Naive thymus-derived CD4-positive, alpha-beta T cell (primary cell): ENCODE measurements at regions not wholly inside any gene's neighbourhood (a gene's known extent, or its start where the extent isn't known, plus 50 kb on each side); places are given as distances from the start of the nearest gene placed in this dataset.

Experiments used
- ATAC-seq: fragments of 150-1000 bp; cut with Tn5 transposase; 2 replicates; pipeline ENCODE4 v1.10.0; 2021; ENCODE audit warnings: mild to moderate bottlenecking, moderate library complexity
- CTCF ChIA-PET: fragments of 350-600 bp; sonication (Branson Sonifier 250); formaldehyde crosslinking; loops from one replicate; lab custom pipeline; 2021; ENCODE audit warnings: antibody characterized with exemption; lab: Charles Lee
- POLR2A ChIA-PET: fragments of 350-600 bp; sonication (Branson Sonifier 250); formaldehyde crosslinking; loops from one replicate; lab custom pipeline; 2021; ENCODE audit warnings: antibody characterized with exemption, inconsistent platforms; lab: Charles Lee
- DNase-seq, 9 donors: peaks; one replicate each; pipeline versions ENCODE4 v3.0.0 to v3.0.0-alpha.2; 2020 to 2022; ENCODE audit warnings: mixed read lengths in 1 of 9
- H3K27ac ChIP-seq: one replicate; pipeline ENCODE4 v1.7.0; 2013; ENCODE audit warnings: mild to moderate bottlenecking, low read depth, low read length, moderate library complexity
- H3K27me3 ChIP-seq, 2 donors: one replicate each; pipeline ENCODE4 v1.7.0; 2013; ENCODE audit warnings: low read length in 2 of 2, mild to moderate bottlenecking in 2 of 2, moderate library complexity in 2 of 2; ENCODE audit not compliant: control insufficient read depth in 2 of 2, insufficient read depth in 2 of 2
- H3K36me3 ChIP-seq, 3 experiments: 1 replicate in 2 of 3; 2 replicates in 1 of 3; pipeline ENCODE4 v1.7.0; 2013; ENCODE audit warnings: low read length in 3 of 3, mild to moderate bottlenecking in 3 of 3, moderate library complexity in 1 of 3; ENCODE audit not compliant: insufficient read depth in 3 of 3, control insufficient read depth in 2 of 3
- H3K4me1 ChIP-seq, 2 donors: one replicate each; pipeline ENCODE4 v1.7.0; 2013; ENCODE audit warnings: low read length in 2 of 2, mild to moderate bottlenecking in 2 of 2, moderate library complexity in 1 of 2; ENCODE audit not compliant: control insufficient read depth in 2 of 2, insufficient read depth in 2 of 2
- H3K4me3 ChIP-seq: 2 replicates; pipeline ENCODE4 v1.7.0; 2013; ENCODE audit warnings: mild to moderate bottlenecking, low read length
- H3K9me3 ChIP-seq, 3 experiments: 1 replicate in 2 of 3; 2 replicates in 1 of 3; pipeline ENCODE4 v1.7.0; 2013; ENCODE audit warnings: low read length in 3 of 3; ENCODE audit not compliant: control insufficient read depth in 2 of 3
- H3K27ac Mint-ChIP-seq, 9 donors: one replicate each; pipeline ENCODE4 v1.8.0; 2020 to 2022; ENCODE audit warnings: mixed read lengths in 9 of 9, mild to moderate bottlenecking in 8 of 9, moderate library complexity in 5 of 9, inconsistent platforms in 2 of 9
- H3K27me3 Mint-ChIP-seq, 5 donors: one replicate each; pipeline ENCODE4 v1.8.0; 2021 to 2022; ENCODE audit warnings: mixed read lengths in 5 of 5, mild to moderate bottlenecking in 1 of 5
- H3K36me3 Mint-ChIP-seq, 5 donors: one replicate each; pipeline ENCODE4 v1.8.0; 2020 to 2022; ENCODE audit warnings: mixed read lengths in 5 of 5, mild to moderate bottlenecking in 3 of 5, inconsistent platforms in 1 of 5
- H3K4me1 Mint-ChIP-seq, 7 donors: one replicate each; pipeline ENCODE4 v1.8.0; 2020 to 2022; ENCODE audit warnings: mixed read lengths in 7 of 7, mild to moderate bottlenecking in 3 of 7, inconsistent platforms in 1 of 7
- H3K4me3 Mint-ChIP-seq, 10 donors: one replicate each; pipeline ENCODE4 v1.8.0; 2020 to 2022; ENCODE audit warnings: mild to moderate bottlenecking in 10 of 10, mixed read lengths in 10 of 10, moderate library complexity in 6 of 10, inconsistent platforms in 2 of 10
- H3K9me3 Mint-ChIP-seq, 11 donors: one replicate each; pipeline ENCODE4 v1.8.0; 2020 to 2022; ENCODE audit warnings: mixed read lengths in 11 of 11, mild to moderate bottlenecking in 4 of 11, inconsistent platforms in 1 of 11, moderate library complexity in 1 of 11
- intact Hi-C, 2 donors: fragments of 100-400 bp; cut with micrococcal nuclease; formaldehyde crosslinking; loops; one replicate each; pipeline ENCODE4 v1.15.1; 2023

DNA sequence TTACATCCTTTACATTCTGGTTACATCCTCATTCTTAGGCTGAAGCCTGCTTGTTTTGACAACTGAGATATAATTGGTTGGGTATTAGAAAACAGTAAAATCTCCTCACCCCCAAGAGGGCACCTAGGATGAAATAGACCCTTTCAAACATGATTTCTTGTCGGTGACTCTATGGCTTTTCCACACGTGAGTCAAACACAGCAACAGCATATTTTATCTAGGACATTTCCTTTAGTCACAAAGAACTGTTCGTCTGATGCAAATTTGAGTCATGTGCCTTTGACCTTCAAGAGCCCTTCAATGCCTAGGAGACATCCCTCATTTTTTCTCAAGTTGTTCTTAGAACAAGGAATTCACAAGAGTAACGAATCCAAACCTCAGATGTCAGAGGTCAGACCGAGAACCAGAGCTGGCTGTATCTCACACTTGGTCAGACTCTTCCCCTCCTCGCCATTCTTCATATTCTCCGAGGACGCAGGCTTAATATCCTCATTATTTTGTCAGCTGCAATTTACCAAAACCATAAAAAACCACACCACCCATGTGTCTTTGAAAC, 60.5 kb upstream of the ALKAL2 start:
- DNase-seq (no peak), ATAC-seq (no peak)
- no peaks in the 10 kb centered on the region for H3K9me3 ChIP-seq
- ChIA-PET POLR2A (no interaction called here), CTCF (no interaction called here)
- Mint-ChIP-seq H3K27me3 (peaks cover 24 to 45% (median 29%) of the 10 kb centered on the region in 5 donors), H3K4me1 (peaks cover 0 to under 1% (median 0%) of the 10 kb centered on the region in 7 donors), H3K4me3 (no peak overlapping the region), H3K36me3 (no peaks in the 10 kb centered on the region), H3K9me3 (no peaks in the 10 kb centered on the region), H3K27ac (no peak overlapping the region)
- no peak overlapping the region for H3K27ac ChIP-seq
- H3K4me3 ChIP-seq = no peak overlapping the region
- no peaks in the 10 kb centered on the region for H3K27me3 ChIP-seq
- H3K36me3 ChIP-seq = no peaks in the 10 kb centered on the region
- H3K4me1 ChIP-seq = no peaks in the 10 kb centered on the region
- intact Hi-C loops = no loop called here

DNA sequence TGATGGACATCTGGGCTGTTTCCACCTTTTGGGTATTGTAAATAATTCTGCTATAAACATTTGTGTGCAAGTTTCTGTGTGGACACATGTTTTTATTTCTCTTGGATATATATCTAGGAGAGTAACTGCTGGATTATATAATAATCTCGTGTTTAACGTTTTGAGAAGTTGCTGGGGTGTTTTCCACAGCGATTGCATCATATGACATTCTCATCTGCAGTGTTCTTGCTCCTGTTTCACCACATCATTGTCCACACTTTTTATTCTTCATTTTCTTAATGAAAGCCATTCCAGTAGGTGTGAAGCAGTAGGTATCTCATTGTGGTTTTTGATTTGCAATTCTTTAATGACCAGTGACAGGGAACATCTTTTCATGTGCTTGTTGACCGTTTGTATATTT, 56.9 kb upstream of the ALKAL2 start:
- Histone ChIP-seq H3K4me3 (no peak overlapping the region), H3K9me3 (no peaks in the 10 kb centered on the region), H3K4me1 (no peaks in the 10 kb centered on the region), H3K36me3 (no peaks in the 10 kb centered on the region), H3K27me3 (no peaks in the 10 kb centered on the region), H3K27ac (no peak overlapping the region)
- no peaks in the 10 kb centered on the region for H3K36me3 Mint-ChIP-seq
- intact Hi-C loops = no loop called here
- H3K4me3 Mint-ChIP-seq = no peak overlapping the region
- peaks cover 0 to 5% (median 0%) of the 10 kb centered on the region in 7 donors for H3K4me1 Mint-ChIP-seq
- H3K9me3 Mint-ChIP-seq = peaks cover 0 to 4% (median 0%) of the 10 kb centered on the region in 11 donors
- no peak for ATAC-seq
- no peak overlapping the region for H3K27ac Mint-ChIP-seq
- H3K27me3 Mint-ChIP-seq = peaks cover 32 to 53% (median 37%) of the 10 kb centered on the region in 5 donors
- ChIA-PET POLR2A (no interaction called here), CTCF (no interaction called here)
- DNase-seq = no peak

DNA sequence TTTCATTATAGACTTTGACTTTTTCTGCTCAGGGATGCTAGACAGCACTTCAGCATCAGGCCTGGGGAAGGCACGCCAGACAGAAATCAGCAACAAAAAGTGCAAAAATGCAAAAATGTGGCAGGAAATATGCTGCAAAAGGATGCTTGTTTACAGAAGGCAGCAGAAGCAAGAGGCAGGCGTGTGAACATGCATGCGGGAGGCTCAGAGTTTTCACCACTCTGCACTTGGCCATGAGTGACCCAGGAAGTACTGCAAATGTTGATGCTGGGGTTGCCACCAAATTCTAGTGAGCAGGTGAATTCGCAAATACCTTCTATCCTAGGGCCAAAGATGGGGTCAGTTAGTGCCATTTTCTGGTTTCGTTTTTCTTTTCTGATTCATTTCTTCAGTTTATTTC, 55.5 kb upstream of the ALKAL2 start:
- H3K4me3 Mint-ChIP-seq = no peak overlapping the region
- H3K36me3 Mint-ChIP-seq = peaks cover 0 to 7% (median 4%) of the 10 kb centered on the region in 5 donors
- H3K27ac Mint-ChIP-seq = no peak overlapping the region
- no peaks in the 10 kb centered on the region for H3K36me3 ChIP-seq
- H3K9me3 Mint-ChIP-seq = peaks cover 0 to 16% (median 10%) of the 10 kb centered on the region in 11 donors
- no peaks in the 10 kb centered on the region for H3K27me3 ChIP-seq
- POLR2A ChIA-PET = no interaction called here
- H3K4me1 ChIP-seq = no peaks in the 10 kb centered on the region
- CTCF ChIA-PET = no interaction called here
- H3K9me3 ChIP-seq = peaks cover 0 to 7% (median 0%) of the 10 kb centered on the region in 3 experiments
- peaks cover 29 to 58% (median 39%) of the 10 kb centered on the region in 5 donors for H3K27me3 Mint-ChIP-seq
- no peak overlapping the region for H3K27ac ChIP-seq
- DNase-seq (no peak), ATAC-seq (no peak)
- intact Hi-C loops = no loop called here
- peaks cover 0 to 5% (median 0%) of the 10 kb centered on the region in 7 donors for H3K4me1 Mint-ChIP-seq
- H3K4me3 ChIP-seq = no peak overlapping the region

DNA sequence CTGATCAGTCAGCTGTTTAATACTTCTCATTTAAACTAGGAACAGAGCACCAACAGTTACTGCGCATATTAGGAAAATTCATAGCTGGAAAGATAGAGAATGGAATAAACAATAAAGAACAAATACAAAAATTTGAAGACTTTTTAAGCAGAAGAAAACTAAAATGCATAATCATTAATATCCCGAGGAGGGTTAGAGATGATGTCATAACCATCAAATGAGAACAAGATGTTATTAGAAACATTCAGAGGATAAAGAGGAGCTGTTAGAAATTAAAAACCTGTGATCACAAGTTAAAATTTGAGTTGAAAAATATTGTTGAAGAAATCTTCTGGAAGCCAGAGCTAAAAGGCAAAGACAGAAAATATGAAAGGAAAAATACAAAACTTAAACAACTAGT, 54.0 kb upstream of the ALKAL2 start:
- H3K27me3 Mint-ChIP-seq = peaks cover 24 to 60% (median 43%) of the 10 kb centered on the region in 5 donors
- Histone ChIP-seq H3K27me3 (no peaks in the 10 kb centered on the region), H3K4me3 (no peak overlapping the region), H3K27ac (no peak overlapping the region), H3K4me1 (no peaks in the 10 kb centered on the region), H3K36me3 (no peaks in the 10 kb centered on the region), H3K9me3 (peaks cover 0 to 17% (median 0%) of the 10 kb centered on the region in 3 experiments)
- peaks cover 4 to 30% (median 18%) of the 10 kb centered on the region in 11 donors for H3K9me3 Mint-ChIP-seq
- ChIA-PET POLR2A (no interaction called here), CTCF (no interaction called here)
- DNase-seq = no peak
- H3K27ac Mint-ChIP-seq = no peak overlapping the region
- peaks cover 0 to 5% (median 0%) of the 10 kb centered on the region in 7 donors for H3K4me1 Mint-ChIP-seq
- H3K4me3 Mint-ChIP-seq = no peak overlapping the region
- H3K36me3 Mint-ChIP-seq = peaks cover 0 to 15% (median 11%) of the 10 kb centered on the region in 5 donors
- ATAC-seq = no peak
- intact Hi-C loops = no loop called here

DNA sequence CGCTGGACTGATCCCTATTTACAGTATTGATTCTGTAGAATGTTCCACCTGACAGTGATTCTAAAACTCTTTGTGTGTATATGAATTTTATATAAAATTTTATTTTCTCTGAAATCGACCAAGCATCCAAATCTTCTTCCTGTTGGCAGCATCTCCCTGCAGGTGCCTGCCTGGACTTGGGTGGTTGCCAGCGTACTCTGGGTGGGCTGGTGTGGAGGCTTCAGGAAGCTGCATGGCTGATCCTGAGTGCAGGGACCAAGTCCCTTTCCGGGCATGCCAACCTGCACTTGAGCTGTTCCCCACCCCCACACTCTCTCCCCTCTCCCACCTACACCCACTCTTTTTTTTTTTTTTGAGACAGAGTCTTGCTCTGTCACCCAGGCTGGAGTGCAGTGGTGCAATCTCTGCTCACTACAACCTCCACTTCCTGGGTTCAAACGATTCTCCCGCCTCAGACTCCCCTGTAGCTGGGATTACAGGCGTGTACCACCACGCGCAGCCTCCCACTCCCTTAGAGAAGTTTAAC, 53.2 kb upstream of the ALKAL2 start:
- H3K36me3 Mint-ChIP-seq = peaks cover 0 to 16% (median 12%) of the 10 kb centered on the region in 5 donors
- DNase-seq = no peak
- no peak overlapping the region for H3K27ac Mint-ChIP-seq
- H3K36me3 ChIP-seq = no peaks in the 10 kb centered on the region
- peaks cover 24 to 54% (median 38%) of the 10 kb centered on the region in 5 donors for H3K27me3 Mint-ChIP-seq
- peaks cover 0 to 5% (median 0%) of the 10 kb centered on the region in 7 donors for H3K4me1 Mint-ChIP-seq
- no peaks in the 10 kb centered on the region for H3K4me1 ChIP-seq
- no peak for ATAC-seq
- CTCF ChIA-PET = no interaction called here
- H3K9me3 Mint-ChIP-seq = peaks cover 7 to 38% (median 23%) of the 10 kb centered on the region in 11 donors
- H3K27ac ChIP-seq = no peak overlapping the region
- no peak overlapping the region for H3K4me3 Mint-ChIP-seq
- no peak overlapping the region for H3K4me3 ChIP-seq
- intact Hi-C loops = no loop called here
- POLR2A ChIA-PET = no interaction called here
- H3K9me3 ChIP-seq = peaks cover 0 to 25% (median 0%) of the 10 kb centered on the region in 3 experiments
- H3K27me3 ChIP-seq = no peaks in the 10 kb centered on the region
